ENCODE measurements at regions not wholly inside any gene's neighbourhood (a gene's known extent, or its start where the extent isn't known, plus 50 kb on each side); places are given as distances from the start of the nearest gene placed in this dataset.

DNA sequence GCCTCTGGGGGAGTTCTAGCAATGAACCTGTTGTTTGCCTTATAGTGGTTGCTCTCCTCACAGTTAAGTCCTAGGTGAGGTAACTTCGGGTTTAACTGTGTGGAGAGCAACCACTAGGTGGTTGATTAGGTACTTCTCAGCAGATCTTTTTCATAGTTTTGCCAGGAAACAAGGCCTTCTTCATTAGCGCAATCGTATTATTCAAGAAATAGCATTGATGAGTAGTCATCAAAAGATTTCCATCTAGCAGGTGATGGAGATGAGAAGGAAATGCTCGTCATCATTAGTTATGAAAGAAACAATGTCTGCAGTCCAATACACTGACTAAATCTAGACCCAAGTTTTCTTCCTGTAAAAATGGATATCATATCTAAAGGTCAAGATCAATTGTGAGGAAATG, 923.3 kb downstream of the AACS start:
- Histone ChIP-seq H3K4me3 (ENCODE audit: insufficient read depth, low read depth, low read length, poor library complexity, severe bottlenecking) (no peak overlapping the region), H3K4me1 (ENCODE audit: control insufficient read depth, insufficient read depth, low read length, poor library complexity, severe bottlenecking) (no peaks in the 10 kb centered on the region), H3K27me3 (replicated peaks; ENCODE audit: control insufficient read depth, insufficient read depth, low read length, poor library complexity, severe bottlenecking) (peaks cover 7% of the 10 kb centered on the region), H3K9me3 (ENCODE audit: control insufficient read depth, low read length) (no peaks in the 10 kb centered on the region), H3K27ac (ENCODE audit: insufficient read depth, low read length, poor library complexity, severe bottlenecking) (no peak overlapping the region), H3K36me3 (ENCODE audit: control insufficient read depth, insufficient read depth, low read length) (no peaks in the 10 kb centered on the region)
- DNase-seq, result no peak

DNA sequence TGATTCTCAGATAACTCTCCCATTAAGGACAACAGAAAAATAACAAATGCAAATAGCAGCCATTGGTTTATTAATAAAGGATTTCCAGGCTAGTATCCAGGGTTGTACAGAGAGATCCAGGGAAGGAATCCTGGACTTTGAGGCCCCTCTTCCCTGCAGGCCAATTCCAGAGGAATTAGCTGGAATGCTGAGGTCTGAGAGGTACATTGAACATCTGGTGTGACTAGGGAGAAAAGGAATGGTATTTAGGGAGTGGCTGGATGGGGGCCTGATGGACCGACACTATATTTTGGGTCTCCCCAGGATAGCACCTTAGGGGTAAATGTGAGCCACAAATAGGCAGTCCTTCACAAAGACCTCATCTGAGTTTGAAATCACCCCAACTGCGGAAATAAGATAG, 924.5 kb downstream of the AACS start:
- no peaks in the 10 kb centered on the region for H3K36me3 ChIP-seq (ENCODE audit: control insufficient read depth, insufficient read depth, low read length)
- H3K27ac ChIP-seq (ENCODE audit: insufficient read depth, low read length, poor library complexity, severe bottlenecking), result no peak overlapping the region
- no peaks in the 10 kb centered on the region for H3K9me3 ChIP-seq (ENCODE audit: control insufficient read depth, low read length)
- H3K4me1 ChIP-seq (ENCODE audit: control insufficient read depth, insufficient read depth, low read length, poor library complexity, severe bottlenecking), result no peaks in the 10 kb centered on the region
- no peaks in the 10 kb centered on the region for H3K27me3 ChIP-seq (replicated peaks; ENCODE audit: control insufficient read depth, insufficient read depth, low read length, poor library complexity, severe bottlenecking)
- no peak for DNase-seq
- H3K4me3 ChIP-seq (ENCODE audit: insufficient read depth, low read depth, low read length, poor library complexity, severe bottlenecking), result no peak overlapping the region

DNA sequence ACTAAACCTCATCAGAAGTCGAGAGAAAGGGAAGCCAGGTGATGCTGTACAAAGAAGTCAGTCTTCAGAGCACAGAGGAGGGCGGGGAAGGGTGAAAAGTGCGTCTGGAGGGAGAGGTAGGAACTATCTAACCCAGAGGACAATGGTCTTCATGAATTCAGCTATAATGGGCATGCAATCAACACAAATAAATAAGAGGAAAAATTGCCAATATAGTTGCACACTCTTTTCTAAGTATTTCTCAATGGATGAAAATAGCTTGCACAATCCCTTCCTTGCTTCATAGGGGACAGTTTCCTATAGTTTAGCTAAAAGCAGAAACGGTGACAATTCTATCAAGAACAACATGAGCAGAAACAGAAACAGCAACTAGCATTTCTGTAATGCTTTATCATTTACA, 931.2 kb downstream of the AACS start:
- Histone ChIP-seq H3K4me1 (ENCODE audit: control insufficient read depth, insufficient read depth, low read length, poor library complexity, severe bottlenecking) (no peaks in the 10 kb centered on the region), H3K9me3 (ENCODE audit: control insufficient read depth, low read length) (no peaks in the 10 kb centered on the region), H3K4me3 (ENCODE audit: insufficient read depth, low read depth, low read length, poor library complexity, severe bottlenecking) (no peak overlapping the region), H3K27me3 (replicated peaks; ENCODE audit: control insufficient read depth, insufficient read depth, low read length, poor library complexity, severe bottlenecking) (no peaks in the 10 kb centered on the region), H3K27ac (ENCODE audit: insufficient read depth, low read length, poor library complexity, severe bottlenecking) (no peak overlapping the region), H3K36me3 (ENCODE audit: control insufficient read depth, insufficient read depth, low read length) (no peaks in the 10 kb centered on the region)
- no peak for DNase-seq

DNA sequence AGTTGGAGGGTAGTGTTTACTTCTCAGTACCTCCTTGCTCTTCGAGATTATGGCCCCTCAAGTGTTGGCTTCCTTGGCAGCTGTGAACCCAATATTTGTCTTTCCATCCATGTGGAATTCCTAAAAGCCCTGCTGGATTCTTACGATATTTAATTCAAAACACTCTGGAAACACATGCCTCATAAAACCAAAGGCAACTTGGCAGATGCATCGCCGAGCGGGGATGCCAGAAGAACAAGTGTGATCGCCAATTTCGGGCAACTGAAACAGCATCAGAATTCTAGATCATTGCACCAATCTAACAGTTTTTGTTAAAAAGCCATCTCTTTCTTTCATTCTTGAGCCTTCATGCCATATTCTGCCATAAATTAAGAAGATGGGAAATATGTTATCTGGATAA, 934.4 kb downstream of the AACS start:
- no peak overlapping the region for H3K4me3 ChIP-seq (ENCODE audit: insufficient read depth, low read depth, low read length, poor library complexity, severe bottlenecking)
- H3K9me3 ChIP-seq (ENCODE audit: control insufficient read depth, low read length), result peaks cover 4% of the 10 kb centered on the region
- H3K27ac ChIP-seq (ENCODE audit: insufficient read depth, low read length, poor library complexity, severe bottlenecking), result no peak overlapping the region
- no peaks in the 10 kb centered on the region for H3K36me3 ChIP-seq (ENCODE audit: control insufficient read depth, insufficient read depth, low read length)
- no peaks in the 10 kb centered on the region for H3K27me3 ChIP-seq (replicated peaks; ENCODE audit: control insufficient read depth, insufficient read depth, low read length, poor library complexity, severe bottlenecking)
- H3K4me1 ChIP-seq (ENCODE audit: control insufficient read depth, insufficient read depth, low read length, poor library complexity, severe bottlenecking), result no peaks in the 10 kb centered on the region
- no peak for DNase-seq

DNA sequence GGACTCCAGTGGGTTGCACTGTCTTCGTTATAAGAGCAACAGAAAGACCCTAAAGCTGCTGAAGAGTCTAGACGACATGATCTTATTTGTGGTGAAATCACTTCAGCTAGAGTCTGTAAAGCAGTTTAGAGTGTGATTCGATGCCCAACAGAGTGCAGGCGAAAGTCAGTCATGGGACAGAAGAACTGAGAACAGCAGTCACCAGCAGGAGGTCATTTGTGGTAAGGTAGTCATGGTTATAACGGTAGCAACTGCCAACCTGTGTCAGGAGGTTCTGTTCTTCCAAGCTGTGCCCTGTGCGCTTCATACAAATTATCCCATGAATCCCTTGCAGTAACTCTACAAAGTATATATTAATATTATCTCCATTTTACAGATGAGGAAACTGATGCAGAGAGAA, 954.1 kb downstream of the AACS start:
- no peaks in the 10 kb centered on the region for H3K4me1 ChIP-seq (ENCODE audit: control insufficient read depth, insufficient read depth, low read length, poor library complexity, severe bottlenecking)
- H3K27ac ChIP-seq (ENCODE audit: insufficient read depth, low read length, poor library complexity, severe bottlenecking), result no peak overlapping the region
- H3K27me3 ChIP-seq (replicated peaks; ENCODE audit: control insufficient read depth, insufficient read depth, low read length, poor library complexity, severe bottlenecking), result no peaks in the 10 kb centered on the region
- DNase-seq, result no peak
- H3K9me3 ChIP-seq (ENCODE audit: control insufficient read depth, low read length), result no peaks in the 10 kb centered on the region
- no peaks in the 10 kb centered on the region for H3K36me3 ChIP-seq (ENCODE audit: control insufficient read depth, insufficient read depth, low read length)
- no peak overlapping the region for H3K4me3 ChIP-seq (ENCODE audit: insufficient read depth, low read depth, low read length, poor library complexity, severe bottlenecking)

DNA sequence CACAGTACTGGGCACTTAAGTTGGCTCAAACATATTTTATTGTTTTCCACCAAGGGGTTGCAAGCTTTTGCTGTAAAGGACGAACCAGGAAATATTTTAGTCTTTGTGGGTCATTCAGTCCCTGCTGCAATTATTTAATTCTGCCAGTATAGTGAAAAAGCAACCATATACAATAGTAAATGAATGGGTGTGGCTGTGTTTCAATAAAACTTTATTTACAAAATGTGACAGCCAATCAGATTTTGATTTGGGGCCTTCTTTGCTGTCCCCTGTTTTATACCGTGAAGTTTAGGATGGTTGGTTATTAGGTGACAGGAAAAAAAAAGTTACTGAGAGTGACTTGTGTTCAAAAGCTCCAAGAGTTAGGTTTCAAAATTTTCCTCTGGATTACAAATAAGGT, 956.4 kb downstream of the AACS start:
- no peak for DNase-seq
- H3K4me1 ChIP-seq (ENCODE audit: control insufficient read depth, insufficient read depth, low read length, poor library complexity, severe bottlenecking), result no peaks in the 10 kb centered on the region
- no peaks in the 10 kb centered on the region for H3K27me3 ChIP-seq (replicated peaks; ENCODE audit: control insufficient read depth, insufficient read depth, low read length, poor library complexity, severe bottlenecking)
- no peak overlapping the region for H3K4me3 ChIP-seq (ENCODE audit: insufficient read depth, low read depth, low read length, poor library complexity, severe bottlenecking)
- H3K9me3 ChIP-seq (ENCODE audit: control insufficient read depth, low read length), result no peaks in the 10 kb centered on the region
- no peak overlapping the region for H3K27ac ChIP-seq (ENCODE audit: insufficient read depth, low read length, poor library complexity, severe bottlenecking)
- H3K36me3 ChIP-seq (ENCODE audit: control insufficient read depth, insufficient read depth, low read length), result no peaks in the 10 kb centered on the region

DNA sequence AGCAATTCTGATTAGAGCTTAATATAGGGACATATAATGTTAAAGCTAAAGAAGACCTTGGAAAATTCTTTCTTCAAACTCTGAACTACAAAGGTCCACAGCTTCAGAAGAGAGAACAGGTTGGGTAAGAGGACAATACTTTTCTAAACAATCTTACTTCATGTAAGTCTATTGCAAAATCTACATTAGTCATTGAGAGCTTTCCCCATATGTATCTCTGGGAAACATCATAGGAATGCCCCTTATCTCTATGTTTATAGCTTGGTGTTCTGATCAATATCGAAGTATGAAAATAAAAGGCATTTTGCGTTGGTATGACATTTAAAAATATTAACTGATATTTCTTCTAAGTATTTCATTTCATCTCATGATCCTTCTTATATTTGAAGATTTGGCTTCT, 962.6 kb downstream of the AACS start:
- Histone ChIP-seq H3K9me3 (ENCODE audit: control insufficient read depth, low read length) (no peaks in the 10 kb centered on the region), H3K36me3 (ENCODE audit: control insufficient read depth, insufficient read depth, low read length) (no peaks in the 10 kb centered on the region), H3K4me3 (ENCODE audit: insufficient read depth, low read depth, low read length, poor library complexity, severe bottlenecking) (no peak overlapping the region), H3K27me3 (replicated peaks; ENCODE audit: control insufficient read depth, insufficient read depth, low read length, poor library complexity, severe bottlenecking) (no peaks in the 10 kb centered on the region), H3K4me1 (ENCODE audit: control insufficient read depth, insufficient read depth, low read length, poor library complexity, severe bottlenecking) (no peaks in the 10 kb centered on the region), H3K27ac (ENCODE audit: insufficient read depth, low read length, poor library complexity, severe bottlenecking) (no peak overlapping the region)
- DNase-seq, result no peak

DNA sequence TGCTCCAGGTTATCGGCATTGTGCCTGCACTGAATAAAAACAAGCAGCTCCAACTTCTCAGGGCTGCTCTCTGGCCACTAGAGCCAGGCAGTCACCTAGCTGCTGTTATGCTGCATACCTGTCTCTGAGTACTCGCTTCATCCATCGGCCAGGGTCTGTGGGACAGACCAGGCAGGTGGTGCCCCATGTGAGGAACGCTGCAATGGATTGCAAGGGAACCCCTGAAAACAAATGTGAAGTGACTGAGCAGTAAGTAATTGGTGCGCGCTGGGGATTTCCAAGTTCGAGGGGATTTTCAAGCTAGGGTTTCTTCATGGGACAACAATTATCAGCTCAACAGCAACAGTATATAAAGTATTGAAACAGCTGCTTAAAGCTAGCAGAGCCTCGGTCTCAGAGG, 965.3 kb downstream of the AACS start:
- H3K27ac ChIP-seq (ENCODE audit: insufficient read depth, low read length, poor library complexity, severe bottlenecking), result no peak overlapping the region
- no peaks in the 10 kb centered on the region for H3K4me1 ChIP-seq (ENCODE audit: control insufficient read depth, insufficient read depth, low read length, poor library complexity, severe bottlenecking)
- DNase-seq, result no peak
- H3K4me3 ChIP-seq (ENCODE audit: insufficient read depth, low read depth, low read length, poor library complexity, severe bottlenecking), result no peak overlapping the region
- no peaks in the 10 kb centered on the region for H3K27me3 ChIP-seq (replicated peaks; ENCODE audit: control insufficient read depth, insufficient read depth, low read length, poor library complexity, severe bottlenecking)
- no peaks in the 10 kb centered on the region for H3K9me3 ChIP-seq (ENCODE audit: control insufficient read depth, low read length)
- H3K36me3 ChIP-seq (ENCODE audit: control insufficient read depth, insufficient read depth, low read length), result no peaks in the 10 kb centered on the region

DNA sequence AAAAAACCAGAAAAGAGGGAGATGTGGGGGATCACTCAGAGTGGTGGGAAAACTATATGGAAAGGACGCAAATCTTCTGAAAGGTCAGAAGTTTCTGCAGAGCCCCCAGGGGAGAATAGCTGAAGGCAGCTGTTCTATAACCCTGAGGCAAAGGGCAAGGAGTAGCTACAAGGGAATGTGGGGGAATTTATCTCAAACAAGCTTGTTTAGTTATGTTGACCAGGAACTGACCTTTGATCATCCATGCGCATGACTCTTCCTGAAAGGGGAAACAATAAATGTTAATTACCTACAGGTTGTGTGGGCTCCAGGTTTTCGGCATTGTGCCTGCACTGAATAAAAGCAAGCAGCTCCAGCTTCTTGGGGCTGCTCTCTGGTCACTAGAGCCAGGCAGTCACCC, 968.5 kb downstream of the AACS start:
- Histone ChIP-seq H3K9me3 (ENCODE audit: control insufficient read depth, low read length) (no peaks in the 10 kb centered on the region), H3K36me3 (ENCODE audit: control insufficient read depth, insufficient read depth, low read length) (no peaks in the 10 kb centered on the region), H3K4me3 (ENCODE audit: insufficient read depth, low read depth, low read length, poor library complexity, severe bottlenecking) (no peak overlapping the region), H3K27me3 (replicated peaks; ENCODE audit: control insufficient read depth, insufficient read depth, low read length, poor library complexity, severe bottlenecking) (no peaks in the 10 kb centered on the region), H3K4me1 (ENCODE audit: control insufficient read depth, insufficient read depth, low read length, poor library complexity, severe bottlenecking) (no peaks in the 10 kb centered on the region), H3K27ac (ENCODE audit: insufficient read depth, low read length, poor library complexity, severe bottlenecking) (no peak overlapping the region)
- no peak for DNase-seq

DNA sequence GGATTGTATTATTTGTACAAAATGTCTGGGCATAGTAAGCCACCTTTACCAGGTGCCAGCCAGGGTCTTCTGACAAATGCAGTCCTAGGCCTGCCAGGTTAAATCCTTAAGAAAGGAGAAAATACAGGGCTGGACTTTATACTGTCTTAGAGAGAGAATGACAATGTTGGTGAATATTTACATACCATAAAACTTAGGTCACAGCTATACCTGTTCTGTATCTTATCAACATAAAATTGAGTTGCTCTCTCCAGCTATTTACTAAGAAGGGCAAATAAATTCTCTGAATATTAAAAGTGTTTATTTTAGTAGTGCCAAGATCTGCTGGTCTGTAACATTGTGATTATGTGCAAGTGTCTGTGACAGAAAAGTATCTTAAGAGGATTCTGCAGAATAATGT, 971.1 kb downstream of the AACS start:
- H3K9me3 ChIP-seq (ENCODE audit: control insufficient read depth, low read length), result no peaks in the 10 kb centered on the region
- H3K36me3 ChIP-seq (ENCODE audit: control insufficient read depth, insufficient read depth, low read length), result no peaks in the 10 kb centered on the region
- H3K27ac ChIP-seq (ENCODE audit: insufficient read depth, low read length, poor library complexity, severe bottlenecking), result no peak overlapping the region
- no peaks in the 10 kb centered on the region for H3K4me1 ChIP-seq (ENCODE audit: control insufficient read depth, insufficient read depth, low read length, poor library complexity, severe bottlenecking)
- H3K4me3 ChIP-seq (ENCODE audit: insufficient read depth, low read depth, low read length, poor library complexity, severe bottlenecking), result no peak overlapping the region
- no peaks in the 10 kb centered on the region for H3K27me3 ChIP-seq (replicated peaks; ENCODE audit: control insufficient read depth, insufficient read depth, low read length, poor library complexity, severe bottlenecking)
- no peak for DNase-seq

DNA sequence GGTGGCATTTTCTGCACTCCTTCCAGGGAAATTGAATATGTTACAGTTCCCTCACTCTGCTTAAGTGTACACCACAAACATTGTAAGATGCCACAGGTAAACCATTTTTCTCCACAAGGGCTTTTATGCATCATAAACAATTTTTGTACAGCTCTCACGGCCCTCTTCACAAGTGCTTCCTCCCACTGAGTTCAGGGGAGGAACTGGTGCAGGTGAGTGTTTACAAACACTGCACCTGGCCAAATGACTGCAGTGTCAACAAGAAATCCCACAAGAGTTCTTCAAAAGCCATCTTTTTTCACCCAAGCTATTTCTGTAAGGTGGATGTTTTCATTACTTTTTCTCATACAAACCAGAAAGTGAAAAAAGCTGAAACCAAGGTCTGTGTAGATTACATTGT, 973.2 kb downstream of the AACS start:
- Histone ChIP-seq H3K27me3 (replicated peaks; ENCODE audit: control insufficient read depth, insufficient read depth, low read length, poor library complexity, severe bottlenecking) (no peaks in the 10 kb centered on the region), H3K27ac (ENCODE audit: insufficient read depth, low read length, poor library complexity, severe bottlenecking) (no peak overlapping the region), H3K4me1 (ENCODE audit: control insufficient read depth, insufficient read depth, low read length, poor library complexity, severe bottlenecking) (no peaks in the 10 kb centered on the region), H3K36me3 (ENCODE audit: control insufficient read depth, insufficient read depth, low read length) (no peaks in the 10 kb centered on the region), H3K9me3 (ENCODE audit: control insufficient read depth, low read length) (no peaks in the 10 kb centered on the region), H3K4me3 (ENCODE audit: insufficient read depth, low read depth, low read length, poor library complexity, severe bottlenecking) (no peak overlapping the region)
- DNase-seq, result no peak

Data from effector memory CD4-positive, alpha-beta T cell (primary cell).